SJSA1 (cell line): ENCODE measurements at regions not wholly inside any gene's neighbourhood (a gene's known extent, or its start where the extent isn't known, plus 50 kb on each side); places are given as distances from the start of the nearest gene placed in this dataset.

Experiments used
- DNase-seq, 2 experiments: peaks; one replicate each; pipeline ENCODE4 v3.0.0-alpha.2; 2015 to 2020; ENCODE audit warnings: low spot score in 2 of 2, low read depth in 1 of 2
- H3K27ac ChIP-seq: fragments of 250-450 bp; sonication (Bioruptor Pico); 2 replicates; pipeline ENCODE4 v1.5.1; 2020; ENCODE audit warnings: mild to moderate bottlenecking, moderate library complexity
- H3K27me3 ChIP-seq: fragments of 250-450 bp; sonication (Bioruptor Pico); replicated peaks from 2 replicates; pipeline ENCODE4 v1.5.1; 2020; ENCODE audit warnings: mild to moderate bottlenecking, moderate library complexity
- H3K36me3 ChIP-seq: fragments of 250-450 bp; sonication (Bioruptor Pico); 2 replicates; pipeline ENCODE4 v1.5.1; 2020; ENCODE audit warnings: mild to moderate bottlenecking
- H3K4me1 ChIP-seq: fragments of 250-450 bp; sonication (Bioruptor Pico); replicated peaks from 2 replicates; pipeline ENCODE4 v1.6.1; 2021; ENCODE audit warnings: mild to moderate bottlenecking
- H3K4me3 ChIP-seq: fragments of 250-450 bp; sonication (Bioruptor Pico); 2 replicates; pipeline ENCODE4 v1.5.1; 2020; ENCODE audit warnings: mild to moderate bottlenecking
- H3K9me3 ChIP-seq: fragments of 250-450 bp; sonication (Bioruptor Pico); replicated peaks from 2 replicates; pipeline ENCODE4 v1.5.1; 2020; ENCODE audit warnings: mild to moderate bottlenecking

GRCh38 chr5:34533582-34534522, 122.3 kb upstream of the RAI14 start:
- DNase-seq = no peak
- Histone ChIP-seq H3K4me1 (peaks cover 22% of the 10 kb centered on the region), H3K36me3 (no peaks in the 10 kb centered on the region), H3K27me3 (no peaks in the 10 kb centered on the region), H3K9me3 (no peaks in the 10 kb centered on the region), H3K27ac (peak overlapping the region; percentile 56), H3K4me3 (no peak overlapping the region)

GRCh38 chr5:34534523-34535103, 121.5 kb upstream of the RAI14 start:
- DNase-seq = peak in 1 of 2 experiments; percentile 45
- Histone ChIP-seq H3K9me3 (no peaks in the 10 kb centered on the region), H3K36me3 (no peaks in the 10 kb centered on the region), H3K4me1 (peaks cover 22% of the 10 kb centered on the region), H3K4me3 (no peak overlapping the region), H3K27ac (peak overlapping the region; percentile 56), H3K27me3 (no peaks in the 10 kb centered on the region)

- Histone ChIP-seq H3K9me3 (no peaks in the 10 kb centered on the region), H3K4me3 (no peak overlapping the region), H3K4me1 (peaks cover 22% of the 10 kb centered on the region), H3K27ac (peak overlapping the region; percentile 44; the same call in 1 of the 2 replicates), H3K36me3 (no peaks in the 10 kb centered on the region), H3K27me3 (no peaks in the 10 kb centered on the region)
- DNase-seq = no peak
Observed at GRCh38 chr5:34535433-34535832, 120.7 kb upstream of the RAI14 start.

- Histone ChIP-seq H3K36me3 (no peaks in the 10 kb centered on the region), H3K4me3 (no peak overlapping the region), H3K9me3 (no peaks in the 10 kb centered on the region), H3K27ac (no peak overlapping the region), H3K4me1 (peaks cover 22% of the 10 kb centered on the region), H3K27me3 (no peaks in the 10 kb centered on the region)
- DNase-seq = no peak
Observed at GRCh38 chr5:34535944-34536623, 120.0 kb upstream of the RAI14 start.

- Histone ChIP-seq H3K36me3 (no peaks in the 10 kb centered on the region), H3K27ac (no peak overlapping the region), H3K9me3 (no peaks in the 10 kb centered on the region), H3K4me3 (no peak overlapping the region), H3K4me1 (peaks cover 22% of the 10 kb centered on the region), H3K27me3 (no peaks in the 10 kb centered on the region)
- DNase-seq = no peak
Observed at GRCh38 chr5:34536699-34537098, 119.4 kb upstream of the RAI14 start.

GRCh38 chr5:34538026-34538672, 118.0 kb upstream of the RAI14 start:
- Histone ChIP-seq H3K4me1 (peaks cover 22% of the 10 kb centered on the region), H3K27me3 (no peaks in the 10 kb centered on the region), H3K36me3 (no peaks in the 10 kb centered on the region), H3K4me3 (no peak overlapping the region), H3K9me3 (no peaks in the 10 kb centered on the region), H3K27ac (no peak overlapping the region)
- no peak for DNase-seq

GRCh38 chr5:34539183-34539582, 116.9 kb upstream of the RAI14 start:
- DNase-seq = no peak
- Histone ChIP-seq H3K27ac (no peak overlapping the region), H3K36me3 (no peaks in the 10 kb centered on the region), H3K4me1 (peaks cover 16% of the 10 kb centered on the region), H3K9me3 (no peaks in the 10 kb centered on the region), H3K4me3 (no peak overlapping the region), H3K27me3 (no peaks in the 10 kb centered on the region)

- H3K36me3 ChIP-seq = no peaks in the 10 kb centered on the region
- H3K27ac ChIP-seq = no peak overlapping the region
- no peak for DNase-seq
- no peak overlapping the region for H3K4me3 ChIP-seq
- no peaks in the 10 kb centered on the region for H3K9me3 ChIP-seq
- H3K27me3 ChIP-seq = no peaks in the 10 kb centered on the region
- no peaks in the 10 kb centered on the region for H3K4me1 ChIP-seq
Observed at GRCh38 chr5:34541067-34541466, 115.1 kb upstream of the RAI14 start.

- DNase-seq = no peak
- Histone ChIP-seq H3K36me3 (no peaks in the 10 kb centered on the region), H3K4me3 (no peak overlapping the region), H3K9me3 (no peaks in the 10 kb centered on the region), H3K27me3 (no peaks in the 10 kb centered on the region), H3K27ac (no peak overlapping the region), H3K4me1 (no peaks in the 10 kb centered on the region)
Observed at GRCh38 chr5:34542818-34543217, 113.3 kb upstream of the RAI14 start.

- Histone ChIP-seq H3K27me3 (no peaks in the 10 kb centered on the region), H3K9me3 (no peaks in the 10 kb centered on the region), H3K27ac (no peak overlapping the region), H3K4me1 (no peaks in the 10 kb centered on the region), H3K4me3 (no peak overlapping the region), H3K36me3 (no peaks in the 10 kb centered on the region)
- DNase-seq = no peak
Observed at GRCh38 chr5:34543687-34544086, 112.4 kb upstream of the RAI14 start.

GRCh38 chr5:34544403-34544802, 111.7 kb upstream of the RAI14 start:
- DNase-seq = no peak
- Histone ChIP-seq H3K4me3 (no peak overlapping the region), H3K4me1 (no peaks in the 10 kb centered on the region), H3K36me3 (no peaks in the 10 kb centered on the region), H3K27me3 (no peaks in the 10 kb centered on the region), H3K9me3 (no peaks in the 10 kb centered on the region), H3K27ac (no peak overlapping the region)

GRCh38 chr5:34545164-34545563, 111.0 kb upstream of the RAI14 start:
- H3K4me1 ChIP-seq = no peaks in the 10 kb centered on the region
- no peak for DNase-seq
- no peaks in the 10 kb centered on the region for H3K36me3 ChIP-seq
- no peak overlapping the region for H3K27ac ChIP-seq
- no peak overlapping the region for H3K4me3 ChIP-seq
- H3K27me3 ChIP-seq = no peaks in the 10 kb centered on the region
- H3K9me3 ChIP-seq = no peaks in the 10 kb centered on the region

GRCh38 chr5:34545626-34546025, 110.5 kb upstream of the RAI14 start:
- Histone ChIP-seq H3K4me3 (no peak overlapping the region), H3K4me1 (no peaks in the 10 kb centered on the region), H3K27me3 (no peaks in the 10 kb centered on the region), H3K36me3 (no peaks in the 10 kb centered on the region), H3K27ac (no peak overlapping the region), H3K9me3 (no peaks in the 10 kb centered on the region)
- no peak for DNase-seq
